H1 (cell line): ENCODE measurements at regions not wholly inside any gene's neighbourhood (a gene's known extent, or its start where the extent isn't known, plus 50 kb on each side); places are given as distances from the start of the nearest gene placed in this dataset.

Source experiments
- BCL11A ChIP-seq, 2 experiments: IDR thresholded peaks; one replicate each; pipeline ENCODE4 v1.6.1; 2011; ENCODE audit warnings: low read depth in 2 of 2, low read length in 2 of 2, mild to moderate bottlenecking in 2 of 2
- BRCA1 ChIP-seq: IDR thresholded peaks from 2 replicates; pipeline ENCODE4 v1.6.1; 2012; ENCODE audit warnings: low read depth, low read length, improper control_type of control experiment
- CHD7 ChIP-seq: fragments of 300-600 bp; sonication (generic); IDR thresholded peaks from 2 replicates; pipeline ENCODE4 v1.7.1; 2012; ENCODE audit warnings: low read length, moderate library complexity, mild to moderate bottlenecking, inconsistent platforms; ENCODE audit not compliant: insufficient replicate concordance
- MAFK ChIP-seq: IDR thresholded peaks from 2 replicates; pipeline ENCODE4 v1.6.1; 2012; ENCODE audit warnings: low read depth, mild to moderate bottlenecking, improper control_type of control experiment, low read length
- NANOG ChIP-seq: IDR thresholded peaks from 2 replicates; pipeline ENCODE4 v1.6.1; 2011; ENCODE audit warnings: low read length, low read depth, mild to moderate bottlenecking, inconsistent platforms; ENCODE audit not compliant: insufficient read depth, poor library complexity, severe bottlenecking
- NRF1 ChIP-seq: IDR thresholded peaks from 2 replicates; pipeline ENCODE4 v1.6.1; 2011; ENCODE audit warnings: mild to moderate bottlenecking, low read depth, low read length, improper control_type of control experiment

GRCh38 chr4:91830681-91831395 lies 472.9 kb upstream of the GRID2 start (continued):
- TF ChIP-seq MAFK: no peak
- no peak for TF ChIP-seq NANOG
- TF ChIP-seq CHD7: no peak
- TF ChIP-seq BCL11A (IDR thresholded peaks at IDR 0.05; ENCODE audit: low read depth in 2 of 2, low read length in 2 of 2): no peak
- no peak for TF ChIP-seq NRF1
- TF ChIP-seq BRCA1: no peak
- TF ChIP-seq, all 59 proteins: peak for 0
